ENCODE measurements at regions not wholly inside any gene's neighbourhood (a gene's known extent, or its start where the extent isn't known, plus 50 kb on each side); places are given as distances from the start of the nearest gene placed in this dataset.

DNA sequence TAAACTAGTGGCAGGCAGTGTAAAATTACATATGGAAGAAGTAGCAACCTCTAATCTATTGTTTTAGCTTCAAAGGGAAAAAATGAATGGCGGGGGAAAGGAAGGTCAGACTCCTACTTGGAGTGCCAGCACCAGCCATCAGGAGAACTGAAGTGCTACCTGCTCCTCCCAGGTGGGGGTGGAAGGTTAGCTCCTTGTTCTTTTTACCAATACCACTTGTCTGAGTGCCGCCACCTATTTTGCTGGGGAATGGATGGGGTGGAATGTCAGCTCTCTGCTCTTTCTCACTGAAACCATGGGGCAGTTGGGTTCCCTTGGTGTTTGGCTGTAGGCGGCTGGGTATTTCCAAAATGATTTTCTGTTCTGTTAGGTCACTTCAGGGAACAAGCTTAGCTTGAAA, 428.7 kb upstream of the EPHA3 start:
- intact Hi-C loops (cut with micrococcal nuclease), result no loop called here

More for the DNA sequence above, 428.7 kb upstream of the EPHA3 start:
- no CpG with 5 or more reads among the region's 3 CpGs for WGBS, 2 experiments (ENCODE audit: extremely low coverage in 2 of 2, insufficient read length in 1 of 2)
- Histone ChIP-seq H2BK5ac (ENCODE audit: low read depth, low read length, poor library complexity, severe bottlenecking) (no peak overlapping the region), H3K36me3 (ENCODE audit: control insufficient read depth, insufficient read depth, low read length) (no peaks in the 10 kb centered on the region), H3K4me2 (ENCODE audit: low read depth, low read length) (no peak overlapping the region), H3K27ac (ENCODE audit: insufficient read depth, low read length) (no peak overlapping the region), H4K20me1 (ENCODE audit: insufficient read depth, low read length) (no peaks in the 10 kb centered on the region), H3K9ac (ENCODE audit: low read depth, low read length) (no peak overlapping the region), H4K91ac (ENCODE audit: insufficient read depth, low read depth, low read length) (no peak overlapping the region), H3K27me3 (ENCODE audit: control insufficient read depth, insufficient read depth, low read length) (no peaks in the 10 kb centered on the region), H3K79me1 (ENCODE audit: low read depth in 1 of 2, low read length in 2 of 2) (no peaks in the 10 kb centered on the region), H3K4me1 (ENCODE audit: control insufficient read depth, insufficient read depth, low read length) (no peaks in the 10 kb centered on the region), H3K9me1 (ENCODE audit: insufficient read depth, low read length) (no peaks in the 10 kb centered on the region), H2BK20ac (ENCODE audit: low read depth, low read length) (no peak overlapping the region), H3K56ac (ENCODE audit: extremely low read depth, insufficient read depth, low read length) (no peak overlapping the region), H2AK9ac (replicated peaks; ENCODE audit: low read depth, low read length, poor library complexity) (no peak overlapping the region), H2BK15ac (ENCODE audit: low read depth, low read length) (no peak overlapping the region), H2BK120ac (ENCODE audit: low read depth, low read length) (no peak overlapping the region), H4K8ac (ENCODE audit: low read depth in 2 of 2, low read length in 2 of 2) (no peak overlapping the region), H3K14ac (replicated peaks; ENCODE audit: low read depth, low read length) (no peak overlapping the region), H2AFZ (replicated peaks; ENCODE audit: low read length, poor library complexity) (no peak overlapping the region), H3K4me3 (ENCODE audit: insufficient read depth, low read depth, low read length) (no peak overlapping the region), H3K4ac (ENCODE audit: low read depth, low read length) (no peak overlapping the region), H3K9me3 (ENCODE audit: control insufficient read depth, insufficient read depth, low read length) (no peaks in the 10 kb centered on the region), H2AK5ac (ENCODE audit: low read depth, low read length) (no peak overlapping the region), H3K18ac (ENCODE audit: low read depth, low read length) (no peak overlapping the region), H3K23ac (ENCODE audit: low read depth, low read length) (no peak overlapping the region), H4K5ac (ENCODE audit: low read depth, low read length) (no peak overlapping the region)
- BruUV-seq (replicated peaks), result no TSS peak
- dilution Hi-C loops (cut with HindIII; ENCODE audit: low sequenced_read_pairs, unreplicated experiment), result no loop called here
- ATAC-seq (ENCODE audit: low read depth), result no peak
- CTCF ChIA-PET, result no interaction called here
- no peak for DNase-seq
- POLR2A ChIA-PET (ENCODE audit: unreplicated experiment), result no interaction called here
- no peak for TF ChIP-seq SMC3 (IDR thresholded peaks at IDR 0.05; ENCODE audit: low read depth, low read length)
- TF ChIP-seq, protein P1, sequence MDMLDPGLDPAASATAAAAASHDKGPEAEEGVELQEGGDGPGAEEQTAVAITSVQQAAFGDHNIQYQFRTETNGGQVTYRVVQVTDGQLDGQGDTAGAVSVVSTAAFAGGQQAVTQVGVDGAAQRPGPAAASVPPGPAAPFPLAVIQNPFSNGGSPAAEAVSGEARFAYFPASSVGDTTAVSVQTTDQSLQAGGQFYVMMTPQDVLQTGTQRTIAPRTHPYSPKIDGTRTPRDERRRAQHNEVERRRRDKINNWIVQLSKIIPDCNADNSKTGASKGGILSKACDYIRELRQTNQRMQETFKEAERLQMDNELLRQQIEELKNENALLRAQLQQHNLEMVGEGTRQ (IDR thresholded peaks at IDR 0.05; ENCODE audit: low read depth, low read length), result no peak
- in situ Hi-C loops (cut with MboI; ENCODE audit: low sequenced_read_pairs), result no loop called here

All from IMR-90 (cell line).